HEK293 (cell line): ENCODE measurements at regions not wholly inside any gene's neighbourhood (a gene's known extent, or its start where the extent isn't known, plus 50 kb on each side); places are given as distances from the start of the nearest gene placed in this dataset.

Experiments
- CTCF ChIA-PET: fragments of 350-600 bp; formaldehyde crosslinking; extraction: SDS; loops from one replicate; lab custom pipeline; 2021; ENCODE audit warnings: antibody characterized with exemption; lab: Yijun Ruan, JAX
- POLR2A ChIA-PET: fragments of 300-600 bp; formaldehyde crosslinking; extraction: SDS; loops from one replicate; lab custom pipeline; 2020; ENCODE audit warnings: antibody characterized with exemption, inconsistent platforms; lab: Yijun Ruan, JAX
- H3K27ac ChIP-seq: fragments of 200-500 bp; sonication (Bioruptor generic); 2 replicates; pipeline ENCODE4 v1.5.1; 2014; ENCODE audit warnings: low read depth, low read length, control low read depth, inconsistent platforms; ENCODE audit errors: extremely low read depth
- H3K36me3 ChIP-seq, 2 experiments: fragments of 200-500 bp in 1 of 2; sonication (Bioruptor generic) in 1 of 2; 1 replicate in 1 of 2; 2 replicates in 1 of 2; pipeline ENCODE4 v1.5.1; 2014 to 2017; ENCODE audit warnings: inconsistent platforms in 2 of 2, low read length in 2 of 2; ENCODE audit not compliant: control insufficient read depth in 2 of 2, insufficient read depth in 1 of 2
- H3K4me1 ChIP-seq: fragments of 200-500 bp; sonication (Bioruptor generic); 2 replicates; pipeline ENCODE4 v1.5.1; 2014; ENCODE audit warnings: mild to moderate bottlenecking, low read length, inconsistent platforms; ENCODE audit not compliant: control insufficient read depth, insufficient read depth
- H3K4me3 ChIP-seq: 2 replicates; pipeline ENCODE4 v1.5.1; 2011; ENCODE audit warnings: low read depth, mild to moderate bottlenecking, control low read depth, low read length, moderate library complexity
- H3K9me3 ChIP-seq: fragments of 200-500 bp; sonication (Bioruptor generic); 2 replicates; pipeline ENCODE4 v1.5.1; 2014; ENCODE audit warnings: low read depth, low read length, inconsistent platforms; ENCODE audit not compliant: control insufficient read depth, insufficient read depth
- EGR2 ChIP-seq: fragments of 450-650 bp; formaldehyde crosslinking; IDR thresholded peaks from 2 replicates; pipeline ENCODE4 v1.5.1; 2016; ENCODE audit warnings: low read depth, missing biosample characterization, missing genetic modification characterization
- ELK4 ChIP-seq: IDR thresholded peaks from 2 replicates; pipeline ENCODE4 v1.6.1; 2011; ENCODE audit warnings: mild to moderate bottlenecking, low read depth, low read length, borderline replicate concordance
- FEZF1 ChIP-seq: fragments of 450-650 bp; formaldehyde crosslinking; IDR thresholded peaks from 2 replicates; pipeline ENCODE4 v1.5.1; 2016; ENCODE audit warnings: missing biosample characterization, missing genetic modification characterization
- GLI4 ChIP-seq: fragments of 450-650 bp; formaldehyde crosslinking; IDR thresholded peaks from 2 replicates; pipeline ENCODE4 v1.5.1; 2016; ENCODE audit warnings: missing biosample characterization, missing genetic modification characterization
- HIC1 ChIP-seq: fragments of 450-650 bp; formaldehyde crosslinking; IDR thresholded peaks from 2 replicates; pipeline ENCODE4 v1.5.1; 2016; ENCODE audit warnings: missing biosample characterization, missing genetic modification characterization
- OSR2 ChIP-seq: fragments of 450-650 bp; formaldehyde crosslinking; IDR thresholded peaks from 2 replicates; pipeline ENCODE4 v1.5.1; 2016; ENCODE audit warnings: missing biosample characterization, missing genetic modification characterization
- OVOL3 ChIP-seq: fragments of 450-650 bp; formaldehyde crosslinking; IDR thresholded peaks from 2 replicates; pipeline ENCODE4 v1.5.1; 2016; ENCODE audit warnings: missing biosample characterization, missing genetic modification characterization
- SCRT2 ChIP-seq: fragments of 450-650 bp; formaldehyde crosslinking; IDR thresholded peaks from 2 replicates; pipeline ENCODE4 v1.5.1; 2016; ENCODE audit warnings: missing biosample characterization, missing genetic modification characterization
- ZFP37 ChIP-seq: fragments of 450-650 bp; formaldehyde crosslinking; IDR thresholded peaks from 2 replicates; pipeline ENCODE4 v1.5.1; 2016; ENCODE audit warnings: missing biosample characterization, missing genetic modification characterization
- ZFP69B ChIP-seq: fragments of 450-650 bp; formaldehyde crosslinking; IDR thresholded peaks from 2 replicates; pipeline ENCODE4 v1.5.1; 2016; ENCODE audit warnings: missing biosample characterization, missing genetic modification characterization
- ZNF10 ChIP-seq: fragments of 450-650 bp; formaldehyde crosslinking; IDR thresholded peaks from 2 replicates; pipeline ENCODE4 v1.5.1; 2017; ENCODE audit warnings: missing biosample characterization, missing genetic modification characterization
- ZNF133 ChIP-seq: fragments of 450-650 bp; formaldehyde crosslinking; IDR thresholded peaks from 2 replicates; pipeline ENCODE4 v1.5.1; 2016; ENCODE audit warnings: missing biosample characterization, missing genetic modification characterization
- ZNF146 ChIP-seq: fragments of 450-650 bp; formaldehyde crosslinking; IDR thresholded peaks from 2 replicates; pipeline ENCODE4 v1.5.1; 2016; ENCODE audit warnings: missing biosample characterization, missing genetic modification characterization
- ZNF2 ChIP-seq: fragments of 450-650 bp; formaldehyde crosslinking; IDR thresholded peaks from 2 replicates; pipeline ENCODE4 v1.5.1; 2016; ENCODE audit warnings: missing biosample characterization, missing genetic modification characterization
- ZNF362 ChIP-seq: fragments of 450-650 bp; formaldehyde crosslinking; IDR thresholded peaks from 2 replicates; pipeline ENCODE4 v1.5.1; 2016; ENCODE audit warnings: missing biosample characterization, missing genetic modification characterization
- ZNF600 ChIP-seq: fragments of 450-650 bp; formaldehyde crosslinking; IDR thresholded peaks from 2 replicates; pipeline ENCODE4 v1.5.1; 2016; ENCODE audit warnings: missing biosample characterization, missing genetic modification characterization
- ZNF701 ChIP-seq: fragments of 450-650 bp; formaldehyde crosslinking; IDR thresholded peaks from 2 replicates; pipeline ENCODE4 v1.5.1; 2016; ENCODE audit warnings: missing biosample characterization, missing genetic modification characterization
- ZNF830 ChIP-seq: fragments of 450-650 bp; IDR thresholded peaks from 2 replicates; pipeline ENCODE4 v1.5.0; 2018; ENCODE audit warnings: missing biosample characterization, missing genetic modification characterization, low read depth, mild to moderate bottlenecking, moderate library complexity

GRCh38 chr3:107273771-107274170 lies 103.5 kb upstream of the CCDC54 start:
- Histone ChIP-seq H3K4me3 (no peak overlapping the region), H3K4me1 (no peaks in the 10 kb centered on the region), H3K9me3 (no peaks in the 10 kb centered on the region), H3K27ac (no peak overlapping the region), H3K36me3 (no peaks in the 10 kb centered on the region)
- CTCF ChIA-PET = interaction anchor here (1.0 to 2.9 kb wide), 4 partner anchors 11 to 620 kb away, joined by 3 to 44 read pairs (median 5); no protein-coding TSS in a partner anchor
- no peak for TF ChIP-seq ZNF600 (tag by site-specific recombination)
- no peak for TF ChIP-seq EGR2 (tag by site-specific recombination)
- TF ChIP-seq OVOL3 (tag by site-specific recombination) = no peak
- no peak for TF ChIP-seq ZNF2
- TF ChIP-seq HIC1 (tag by site-specific recombination) = no peak
- TF ChIP-seq ZFP37 (tag by site-specific recombination) = no peak
- no peak for TF ChIP-seq ZNF362
- POLR2A ChIA-PET = no interaction called here

- no peak overlapping the region for H3K27ac ChIP-seq
- H3K9me3 ChIP-seq = no peaks in the 10 kb centered on the region
- TF ChIP-seq ZNF830 (tag by site-specific recombination) = no peak
- no peak for TF ChIP-seq GLI4 (tag by site-specific recombination)
- TF ChIP-seq ZNF133 (tag by site-specific recombination) = no peak
- TF ChIP-seq FEZF1 = no peak
- TF ChIP-seq ZNF701 (tag by site-specific recombination) = no peak
- no peak for TF ChIP-seq ELK4
- TF ChIP-seq ZNF146 (tag by site-specific recombination) = no peak
- no peak for TF ChIP-seq ZNF10
- TF ChIP-seq, all 188 proteins: peak for 0
- POLR2A ChIA-PET = no interaction called here
- no peak overlapping the region for H3K4me3 ChIP-seq
- no peaks in the 10 kb centered on the region for H3K36me3 ChIP-seq
- CTCF ChIA-PET = interaction anchor here (0.8 to 1.9 kb wide), 3 partner anchors 9 to 154 kb away, joined by 4 to 5 read pairs (median 5); no protein-coding TSS in a partner anchor
- H3K4me1 ChIP-seq = no peaks in the 10 kb centered on the region
Observed at GRCh38 chr3:107275511-107275910, 101.7 kb upstream of the CCDC54 start.

- CTCF ChIA-PET = interaction anchor here (0.6 to 3.7 kb wide), 5 partner anchors 8 to 747 kb away, joined by 3 to 24 read pairs (median 4); no protein-coding TSS in a partner anchor
- Histone ChIP-seq H3K36me3 (no peaks in the 10 kb centered on the region), H3K4me1 (no peaks in the 10 kb centered on the region), H3K27ac (no peak overlapping the region), H3K9me3 (no peaks in the 10 kb centered on the region), H3K4me3 (no peak overlapping the region)
- TF ChIP-seq OSR2 (peak; percentile 38; the same call in 1 of the 2 replicates), SCRT2 (tag by site-specific recombination) (peak; percentile 62), ZFP69B (tag by site-specific recombination) (no peak)
- POLR2A ChIA-PET = no interaction called here
Observed at GRCh38 chr3:107283948-107284347, 93.3 kb upstream of the CCDC54 start.
